ENCODE measurements at regions not wholly inside any gene's neighbourhood (a gene's known extent, or its start where the extent isn't known, plus 50 kb on each side); places are given as distances from the start of the nearest gene placed in this dataset.

DNA sequence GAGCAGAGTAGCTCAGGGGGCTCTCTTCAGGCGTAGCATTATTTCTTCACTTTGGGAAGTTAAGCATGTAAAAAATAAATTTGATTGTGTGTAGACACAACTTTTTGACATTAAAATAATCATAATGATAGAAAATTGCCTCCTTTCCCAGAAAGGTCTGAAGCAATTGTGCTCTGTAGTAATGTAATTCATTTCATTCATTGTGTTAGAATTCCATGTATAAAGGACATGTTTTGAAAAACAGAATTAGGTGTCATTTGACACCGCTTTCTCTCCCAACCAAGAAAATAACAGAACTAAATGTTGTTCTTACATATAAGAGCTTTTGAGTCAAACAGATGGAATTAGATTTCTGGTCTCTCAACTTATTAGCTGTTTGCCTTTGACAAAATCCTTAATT, 1064.2 kb upstream of the FAM98A start:
- no peak for DNase-seq

DNA sequence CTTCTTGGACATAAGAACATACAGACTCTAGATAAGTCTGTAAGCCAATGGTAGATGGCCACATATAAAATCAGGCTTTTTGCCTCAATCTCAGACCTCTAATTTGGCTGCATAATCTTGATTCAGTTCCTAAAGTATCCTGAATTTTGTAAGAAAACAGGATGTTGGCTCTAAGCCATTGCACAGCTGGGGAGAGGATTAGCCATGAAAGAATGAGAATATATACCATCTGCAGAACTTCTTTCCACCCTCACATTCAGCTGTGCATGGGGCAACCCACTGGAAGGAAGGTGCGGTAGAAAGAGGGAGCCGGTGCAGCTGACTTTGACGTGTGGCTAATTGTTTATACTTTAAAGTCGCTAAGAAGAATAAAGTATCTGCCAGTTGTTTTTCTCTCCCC, 1061.6 kb upstream of the FAM98A start:
- no peak for DNase-seq

DNA sequence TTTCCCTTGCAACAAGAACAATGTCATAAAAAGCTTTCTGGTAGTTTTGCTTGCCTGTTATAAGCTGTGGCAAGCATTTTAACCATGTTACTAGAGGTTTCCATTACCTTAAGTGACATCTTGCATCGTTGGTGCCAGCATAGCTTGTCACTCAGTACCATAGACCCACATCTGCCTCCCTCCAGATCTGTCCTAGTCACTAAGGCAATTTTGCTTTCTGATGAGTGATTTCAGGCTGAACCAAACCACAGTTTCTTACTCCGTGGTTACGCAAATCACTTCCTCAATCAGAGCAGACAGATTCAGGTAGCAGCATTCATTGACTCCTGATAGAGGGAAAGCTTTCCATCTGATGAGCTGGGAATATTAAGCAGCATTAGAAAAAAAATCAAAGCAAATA, 1057.5 kb upstream of the FAM98A start:
- DNase-seq = no peak

DNA sequence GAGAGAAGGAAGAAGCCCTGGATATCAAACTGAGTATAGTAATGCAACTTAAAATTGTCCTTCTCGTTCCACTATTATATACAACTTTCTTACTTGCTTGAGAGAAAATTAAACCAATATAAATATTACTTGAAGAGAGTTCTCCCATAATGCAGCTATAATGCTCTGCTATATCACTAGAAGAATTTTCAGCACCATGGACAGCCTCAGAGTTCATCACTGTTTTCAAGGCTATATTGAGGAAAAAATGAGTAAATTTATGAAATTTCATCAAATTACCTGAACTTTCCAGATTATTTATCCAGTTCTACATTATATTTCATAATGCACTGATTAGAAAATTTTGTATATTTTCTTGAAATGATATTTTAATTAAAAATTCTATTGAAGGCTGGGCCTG, 1053.5 kb upstream of the FAM98A start:
- DNase-seq = no peak

DNA sequence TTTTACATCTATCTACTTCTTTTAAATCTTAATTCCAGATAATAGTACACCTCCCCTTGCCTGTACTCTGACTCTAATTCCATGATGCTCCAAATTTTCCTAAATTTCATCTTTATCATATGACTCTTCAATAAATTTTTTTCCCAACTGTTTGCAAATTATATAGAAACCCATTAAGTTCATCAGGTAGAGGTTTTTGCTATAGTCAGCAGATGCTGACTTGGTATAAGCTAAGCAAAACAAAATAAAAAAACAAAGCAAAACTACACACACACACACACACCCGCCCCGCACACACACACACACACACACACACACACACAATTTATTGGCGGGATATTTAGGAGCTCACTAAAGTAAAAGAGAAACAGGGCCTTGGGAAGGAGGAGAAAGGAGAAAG, 1047.8 kb upstream of the FAM98A start:
- DNase-seq = no peak

DNA sequence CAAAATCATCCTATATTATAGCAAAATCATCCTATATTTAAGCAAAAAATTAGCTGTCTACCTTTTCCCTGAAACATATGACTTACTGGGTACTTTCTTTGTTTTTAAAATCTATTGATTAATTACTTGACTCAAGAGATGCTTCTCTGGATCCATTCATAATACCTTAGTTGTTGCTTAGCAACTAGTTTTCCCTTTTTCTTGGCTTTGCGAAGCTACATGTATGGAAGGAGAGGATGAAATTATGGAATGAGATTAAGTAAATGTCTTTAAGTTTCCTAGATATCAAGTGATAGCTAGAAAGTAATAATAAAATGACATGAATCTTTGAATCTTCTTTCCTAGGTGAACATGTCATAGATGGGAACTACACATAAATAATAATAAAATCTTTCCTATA, 1033.2 kb upstream of the FAM98A start:
- DNase-seq = no peak

DNA sequence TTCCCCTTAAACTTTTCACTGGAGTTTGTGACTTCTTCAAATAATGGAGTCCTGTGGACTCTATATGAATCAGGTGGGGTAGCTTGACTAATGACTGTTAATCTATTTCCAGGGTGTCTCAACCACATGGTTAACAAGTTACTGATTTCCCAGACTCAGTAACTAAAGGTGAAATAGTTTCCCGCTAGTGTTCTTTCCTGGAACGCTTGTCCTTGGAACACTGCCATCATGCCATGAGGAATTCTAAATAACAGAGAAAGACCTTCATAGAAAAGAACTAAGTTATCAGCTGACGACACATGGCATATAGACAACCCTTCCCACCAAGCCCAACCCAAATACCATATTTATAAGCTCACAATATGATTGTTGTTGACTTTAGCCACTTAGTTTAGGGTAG, 1027.9 kb upstream of the FAM98A start:
- DNase-seq = no peak

DNA sequence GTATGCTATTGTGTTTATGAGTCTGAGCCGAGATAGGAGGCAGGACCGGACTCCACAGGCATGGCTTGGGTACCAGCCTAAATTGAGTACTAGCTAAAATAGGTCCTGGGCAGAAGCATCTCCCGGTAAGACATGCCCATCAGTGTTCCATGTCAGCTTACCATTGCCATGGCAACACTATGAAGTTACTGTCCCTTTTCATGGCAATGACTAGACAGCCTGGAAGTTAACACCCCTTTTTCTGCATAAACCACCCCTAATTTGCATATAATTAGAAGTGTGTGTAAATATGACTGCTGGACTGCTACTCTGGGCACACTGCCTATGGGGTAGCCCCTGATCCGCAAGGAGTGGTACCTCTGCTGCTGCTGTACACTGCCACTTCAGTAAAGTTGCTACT, 1005.1 kb upstream of the FAM98A start:
- no peak for DNase-seq

DNA sequence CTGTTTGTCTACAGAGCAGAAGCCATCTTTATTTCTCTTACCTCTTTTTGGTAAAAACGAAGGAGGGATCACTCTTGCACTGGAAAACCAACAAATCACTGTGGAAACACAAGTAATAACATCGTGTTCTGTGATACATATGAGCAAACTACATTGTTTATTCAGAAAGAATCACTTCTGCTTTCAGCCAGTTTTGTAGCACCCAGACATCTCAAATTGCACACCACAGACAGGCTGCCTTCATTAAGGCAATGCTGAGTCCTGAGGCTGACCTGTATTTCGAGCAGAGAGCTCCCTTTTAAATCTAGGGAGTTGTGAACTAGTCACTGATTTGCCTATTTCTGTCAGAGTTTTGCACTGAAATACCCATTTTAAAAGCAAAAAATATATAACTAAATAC, 1003.2 kb upstream of the FAM98A start:
- no peak for DNase-seq

DNA sequence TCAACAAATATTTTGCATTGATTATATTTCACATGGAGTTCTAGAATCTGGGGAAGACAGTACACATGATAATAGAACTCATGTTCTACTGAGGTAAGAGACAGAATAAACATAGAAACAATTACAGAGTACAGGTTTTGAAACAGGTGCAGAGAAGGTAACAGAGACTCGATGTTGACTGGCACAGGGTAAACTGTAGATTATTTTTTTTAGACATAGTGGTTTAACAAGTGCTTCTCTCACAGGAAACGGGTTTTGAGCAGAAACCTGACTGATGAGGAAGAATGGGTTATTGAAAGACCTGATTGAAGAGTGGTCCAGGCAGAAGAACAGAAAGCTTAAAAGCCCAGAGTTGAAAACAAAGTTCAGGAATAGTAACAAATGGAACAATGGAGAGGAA, 1002.5 kb upstream of the FAM98A start:
- no peak for DNase-seq

DNA sequence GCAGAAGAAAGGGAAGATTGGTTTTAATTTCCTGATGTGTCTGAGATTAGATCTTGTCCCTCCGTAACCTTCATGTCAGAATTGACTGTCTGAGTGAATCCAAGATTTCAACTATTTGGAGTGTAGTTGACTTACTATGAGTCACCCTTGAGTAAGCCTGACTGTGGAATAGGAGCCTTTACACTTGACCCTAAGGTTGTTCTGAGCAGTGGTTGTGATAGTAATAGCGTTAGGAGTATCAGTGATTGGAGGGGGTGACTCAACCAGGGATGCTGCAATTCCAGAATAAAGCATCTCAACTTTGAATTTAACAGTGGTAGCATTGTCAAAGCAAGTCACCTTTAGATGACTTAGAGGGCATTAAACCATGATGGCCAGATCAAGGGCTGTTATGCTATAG, 979.5 kb upstream of the FAM98A start:
- DNase-seq = no peak

DNA sequence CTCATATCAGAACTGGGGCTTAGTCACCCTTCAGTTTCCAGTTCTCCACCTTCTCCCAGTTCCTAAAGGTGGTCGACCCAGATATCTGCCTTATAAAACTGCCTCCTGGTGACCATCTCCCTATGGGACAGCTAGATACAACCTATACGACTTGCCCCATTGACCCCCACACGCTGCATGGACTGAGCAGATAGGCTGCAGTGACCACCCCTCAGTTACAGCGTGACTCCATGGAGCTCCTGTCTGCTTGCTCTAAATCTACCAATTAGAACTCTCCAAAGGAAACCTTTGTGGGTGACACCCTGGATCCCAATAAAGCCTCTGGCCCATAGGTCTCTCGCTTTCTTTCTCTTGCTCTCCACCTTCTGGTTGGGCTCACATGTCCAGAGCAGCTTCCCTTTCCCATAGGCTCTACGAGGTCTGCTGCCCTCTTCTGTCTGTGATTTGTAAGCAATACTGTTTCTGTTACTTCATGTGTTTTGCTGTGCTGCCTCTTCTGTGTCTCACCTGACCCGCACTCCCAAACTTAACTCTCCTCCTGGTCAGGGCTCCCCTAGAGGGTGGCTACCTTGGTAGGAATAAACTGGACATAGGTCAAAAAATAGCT, 971.3 kb upstream of the FAM98A start:
- no peak for DNase-seq

DNA sequence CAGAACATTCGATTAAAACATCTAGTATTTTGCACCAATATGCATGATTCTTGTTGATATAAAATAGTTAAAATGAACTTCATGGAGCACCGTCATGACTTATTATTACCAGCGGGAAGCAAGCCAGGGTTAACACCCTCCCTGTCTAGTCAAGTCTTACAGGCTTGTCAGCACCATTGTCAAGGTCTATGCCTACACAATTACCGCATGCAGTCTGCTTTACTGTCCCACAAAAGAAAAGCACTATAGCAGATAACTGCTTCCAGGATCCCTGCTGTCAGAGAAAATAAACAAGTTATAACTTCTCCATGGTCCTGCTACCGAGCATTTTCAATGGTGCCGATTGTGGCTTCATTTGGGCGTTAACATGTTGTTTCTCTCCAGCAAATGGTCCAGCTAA, 968.0 kb upstream of the FAM98A start:
- no peak for DNase-seq

DNA sequence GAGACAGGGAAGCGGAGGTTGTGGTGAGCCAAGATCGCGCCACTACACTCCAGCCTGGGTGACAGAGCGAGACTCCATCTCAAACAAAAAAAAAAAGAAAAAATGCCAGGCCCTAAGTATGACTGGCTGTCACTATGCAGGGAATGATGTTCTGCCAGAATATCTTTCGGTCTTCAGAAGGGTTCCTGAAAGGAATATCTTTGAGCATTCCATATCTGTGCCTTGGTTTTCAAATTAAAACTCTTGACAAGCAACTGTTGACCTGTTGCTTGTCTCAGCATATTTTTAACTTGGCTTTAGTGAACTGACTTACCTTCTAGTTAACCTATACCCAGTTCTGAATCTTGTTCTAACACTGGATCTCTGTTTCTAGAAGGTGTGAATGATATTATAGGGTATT, 953.2 kb upstream of the FAM98A start:
- no peak for DNase-seq

DNA sequence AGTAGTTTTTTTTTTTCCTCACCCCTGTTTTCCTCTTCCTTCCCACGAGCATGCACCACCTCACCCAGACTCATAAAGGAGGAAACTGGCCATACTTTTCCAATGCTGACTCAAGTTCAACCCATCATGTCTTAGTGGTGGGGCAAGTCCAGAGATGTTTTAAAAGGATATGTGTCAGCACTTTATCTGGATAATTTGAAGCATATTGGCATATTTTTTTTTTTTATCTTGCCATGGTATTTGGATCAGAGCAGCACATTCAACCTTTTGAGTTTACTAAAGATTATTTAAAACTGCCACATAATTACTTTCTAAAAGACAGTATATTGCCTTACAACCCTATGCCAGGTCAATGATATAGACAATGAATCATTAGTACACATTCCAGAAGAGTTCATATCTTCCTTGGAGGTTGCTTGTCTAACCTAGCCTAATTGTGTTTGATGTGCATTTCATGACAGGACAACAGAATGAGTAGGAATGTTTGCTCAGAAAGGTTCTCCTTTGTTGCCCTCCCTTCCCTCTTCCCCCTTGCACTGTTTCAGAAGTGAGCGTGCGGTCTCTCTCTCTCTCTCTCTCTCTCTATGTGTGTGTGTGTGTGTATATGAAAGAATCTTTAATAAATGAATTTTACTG, 950.7 kb upstream of the FAM98A start:
- DNase-seq = no peak

DNA sequence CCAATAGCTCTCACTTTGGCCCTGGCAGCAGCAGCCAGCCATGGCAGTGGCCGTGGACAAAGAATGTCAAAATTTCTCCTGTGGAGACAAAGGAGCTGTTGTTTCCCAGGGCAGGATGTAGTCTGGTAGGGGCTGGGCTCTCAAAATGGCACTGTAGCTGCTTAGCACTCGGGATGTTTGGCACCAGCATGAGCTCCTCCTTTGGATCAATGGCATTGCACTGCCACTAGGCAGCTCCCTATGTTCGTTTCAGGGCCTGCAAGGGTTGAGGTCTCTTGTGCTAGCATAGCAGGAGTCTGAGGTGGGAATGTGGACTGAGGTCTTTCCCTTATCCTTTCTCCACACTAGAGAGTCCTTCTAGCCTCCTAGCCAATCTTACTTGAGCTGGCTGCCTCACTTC, 948.8 kb upstream of the FAM98A start:
- no peak for DNase-seq

DNA sequence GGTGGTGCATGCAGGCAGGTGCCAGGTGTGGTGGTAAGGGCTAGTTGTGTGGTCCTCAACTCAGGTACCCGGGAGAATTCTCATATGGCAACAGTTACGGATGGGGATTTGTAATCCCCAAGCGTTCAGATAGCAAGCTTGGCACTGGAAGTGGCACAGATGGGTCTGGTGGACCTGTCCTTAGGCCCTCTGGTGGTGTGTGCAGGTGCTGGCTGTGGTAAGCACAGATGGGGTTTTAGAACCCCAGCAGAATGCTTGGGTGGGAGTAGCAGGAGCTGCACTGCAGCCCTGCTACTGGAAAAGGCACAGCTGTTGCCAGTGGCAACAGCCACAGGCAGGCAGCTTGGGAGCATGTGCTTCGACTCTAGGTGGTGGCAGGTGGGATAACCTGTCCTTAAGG, 948.2 kb upstream of the FAM98A start:
- no peak for DNase-seq

DNA sequence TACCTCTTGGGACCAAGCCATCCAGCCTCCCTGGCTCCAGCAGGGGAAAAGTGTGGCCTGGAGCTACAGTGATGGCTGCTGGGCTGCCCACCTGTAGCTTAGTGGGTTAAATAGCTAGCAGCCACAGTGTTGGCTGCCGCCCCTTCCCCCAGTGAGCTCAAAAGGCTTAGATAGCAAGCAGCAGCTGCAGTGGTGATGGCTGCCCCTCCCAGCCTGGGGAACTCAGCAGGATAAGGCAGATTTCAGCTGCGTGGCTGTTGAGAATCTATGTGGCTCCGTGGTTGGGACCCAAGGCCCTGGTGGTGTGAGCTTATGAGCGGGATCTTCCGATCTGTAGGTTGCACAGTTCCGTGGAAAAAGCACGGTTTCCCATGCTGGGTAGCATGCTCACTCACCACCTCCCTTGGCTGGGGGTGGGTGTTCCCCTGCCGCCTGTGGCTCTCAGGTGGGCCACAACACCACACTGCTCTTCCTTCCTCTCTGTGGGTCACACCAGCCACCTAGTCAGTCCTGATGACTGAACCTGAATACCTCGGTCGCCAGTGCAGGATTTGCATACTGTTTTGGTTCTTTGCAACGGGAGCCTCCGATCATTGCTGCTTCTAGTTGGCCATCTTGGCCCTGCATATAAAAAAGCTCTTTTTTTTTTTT, 946.5 kb upstream of the FAM98A start:
- DNase-seq = no peak

DNA sequence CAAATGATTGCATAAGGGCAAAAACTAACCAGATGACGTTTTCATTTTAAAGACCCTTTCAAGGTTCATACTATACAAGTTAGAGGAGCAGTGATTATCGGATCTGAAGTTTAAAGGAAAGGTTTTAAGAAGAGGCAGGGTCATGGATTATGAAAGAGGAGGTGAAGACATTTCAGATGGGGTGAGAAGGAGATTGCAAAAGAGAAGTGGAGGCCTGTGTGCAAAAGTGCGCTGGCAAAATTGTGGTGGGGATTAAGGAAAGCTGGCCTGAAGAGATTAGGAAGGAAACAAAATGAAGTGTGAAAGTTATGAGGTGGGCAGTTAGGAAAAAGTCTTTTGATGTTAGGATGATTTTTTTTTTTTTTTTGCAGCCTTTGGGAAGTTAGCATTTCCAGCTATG, 935.7 kb upstream of the FAM98A start:
- no peak for DNase-seq

DNA sequence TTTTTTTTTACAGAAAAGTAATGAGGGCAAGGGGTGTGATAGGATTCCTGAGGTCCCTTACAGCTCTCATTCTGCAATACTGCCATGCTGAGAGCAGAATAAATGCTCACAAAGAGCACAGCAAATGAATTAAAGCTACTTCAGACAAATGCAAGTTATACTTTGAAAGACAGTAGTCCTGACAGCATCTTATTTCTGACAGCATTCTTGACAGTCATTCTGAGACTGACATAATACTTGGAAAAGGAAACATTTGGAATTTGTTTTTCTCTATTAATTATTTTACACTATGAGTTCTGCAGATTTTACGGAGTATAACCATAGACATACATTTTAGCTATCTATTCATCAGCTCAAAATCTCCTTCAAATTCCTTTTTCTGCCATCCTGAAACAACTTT, 935.2 kb upstream of the FAM98A start:
- no peak for DNase-seq

DNA sequence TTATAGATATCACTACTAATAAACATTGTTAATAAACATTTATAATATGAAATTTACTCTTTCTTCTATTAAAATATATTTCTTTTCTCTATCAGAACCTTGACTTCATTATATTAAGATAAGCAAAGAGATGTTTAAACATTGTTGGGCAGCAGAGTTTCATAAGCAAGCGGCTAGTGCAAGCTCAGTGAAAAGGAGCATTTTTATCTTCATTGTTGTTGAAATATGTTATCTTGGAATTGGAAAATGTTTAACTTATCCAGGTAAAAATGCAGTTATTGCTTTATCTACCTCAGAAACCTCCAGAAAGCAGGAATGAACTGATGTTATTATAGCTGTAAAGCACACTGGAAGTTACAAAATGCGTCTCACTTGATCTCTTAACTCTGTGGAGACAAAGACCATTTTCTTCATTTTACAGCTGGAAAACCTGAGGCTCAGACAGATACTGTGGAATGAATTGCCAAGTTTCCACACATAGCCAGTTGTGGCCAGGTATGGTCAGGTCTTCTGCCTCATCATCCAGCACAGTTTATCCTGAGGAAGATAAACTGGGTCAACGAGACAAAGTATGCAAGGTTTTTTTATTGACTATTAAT, 934.6 kb upstream of the FAM98A start:
- no peak for DNase-seq

DNA sequence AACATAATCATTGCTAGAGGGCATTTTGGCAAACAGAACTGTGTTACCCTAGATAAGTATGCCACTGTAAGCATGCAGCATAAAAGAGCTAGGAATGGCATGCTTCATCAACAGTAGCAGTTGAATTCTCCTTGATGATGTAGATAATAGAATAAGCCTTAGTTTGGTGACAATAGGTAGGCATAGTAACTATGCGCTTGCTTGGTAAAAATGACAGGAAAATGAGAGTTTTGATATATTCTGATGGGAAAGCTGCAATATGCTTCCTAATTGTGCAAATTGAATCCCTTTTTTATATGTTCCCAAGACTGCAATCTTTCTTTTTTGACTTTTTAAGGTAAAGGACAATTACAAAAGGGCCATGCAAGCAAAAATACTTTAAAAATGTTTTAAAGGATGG, 930.9 kb upstream of the FAM98A start:
- DNase-seq = no peak

DNA sequence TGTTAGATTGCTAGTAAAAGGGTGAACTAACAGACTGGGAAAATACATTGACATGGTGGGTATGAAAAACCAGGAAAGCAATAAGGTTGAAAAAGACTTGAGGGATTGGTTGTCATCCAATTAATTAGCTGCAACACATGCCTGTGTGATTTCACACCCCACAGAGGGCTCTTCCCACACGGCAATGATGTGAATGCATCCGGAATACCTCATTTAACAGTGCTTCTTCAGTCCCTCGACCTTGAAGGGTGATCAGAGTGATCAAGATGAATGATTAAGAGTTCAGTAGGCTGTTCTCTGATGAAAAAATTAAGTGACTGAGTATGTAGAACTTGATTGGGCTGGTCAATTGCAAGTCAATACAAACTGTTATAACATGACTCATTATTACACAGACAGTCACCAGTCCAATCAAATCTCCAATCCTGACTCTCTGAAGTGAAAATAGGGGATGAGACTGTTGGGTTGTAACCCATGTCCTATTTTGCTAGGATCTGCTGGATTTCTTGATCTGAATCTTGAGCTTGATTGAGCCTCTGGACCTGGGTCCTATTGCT, 924.9 kb upstream of the FAM98A start:
- no peak for DNase-seq

DNA sequence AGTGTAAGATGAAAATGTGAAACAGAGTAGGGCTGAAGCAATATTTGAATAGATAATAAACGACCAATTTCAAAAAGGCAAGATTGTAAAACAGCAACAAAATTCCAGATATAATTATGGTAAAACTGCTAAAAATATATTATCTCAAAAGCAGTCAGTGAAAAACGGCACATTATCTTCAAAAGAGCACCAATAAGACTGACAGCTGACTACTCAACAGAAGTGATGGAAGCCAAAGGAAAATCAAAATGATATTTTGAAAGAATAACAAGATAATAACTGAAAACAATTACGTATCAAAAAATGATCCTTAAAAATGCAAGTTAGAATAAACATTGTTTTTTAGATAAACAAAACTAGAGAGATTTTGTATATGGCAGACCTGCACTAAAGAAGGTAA, 920.6 kb upstream of the FAM98A start:
- DNase-seq = no peak

Measured in effector CD4-positive, alpha-beta T cell (primary cell).